K562 (cell line): ENCODE measurements at regions not wholly inside any gene's neighbourhood (a gene's known extent, or its start where the extent isn't known, plus 50 kb on each side); places are given as distances from the start of the nearest gene placed in this dataset.

ENCODE experiments used
- ATAC-seq: fragments of 200-7000 bp; cut with Tn5 transposase; 3 replicates; pipeline ENCODE4 v1.9.1; 2020; ENCODE audit warnings: moderate library complexity
- BruUV-seq: library from RNA; stranded (reverse); fragments of 400-500 nt; replicated peaks from 2 replicates; lab custom pipeline; 2021; lab: Mats Ljungman, UMichigan
- CTCF ChIA-PET: fragments of 300-600 bp; formaldehyde crosslinking; extraction: SDS; loops from one replicate; lab custom pipeline; 2021; ENCODE audit warnings: low intra/inter-chr PET ratio; lab: Yijun Ruan, JAX
- POLR2A ChIA-PET: fragments of 300-600, 350-650 bp; sonication (Branson Sonifier 250); formaldehyde crosslinking; extraction: SDS; loops from one replicate; lab custom pipeline; 2021; ENCODE audit warnings: antibody characterized with exemption, inconsistent platforms; lab: Yijun Ruan, JAX
- DNase-seq, 4 experiments: peaks; one replicate each; pipeline versions ENCODE4 v3.0.0 to v3.0.0-alpha.2; 2011 to 2018; ENCODE audit warnings: low spot score in 3 of 4, mixed read lengths in 3 of 4; ENCODE audit errors: extremely low read depth in 1 of 4
- FAIRE-seq: peaks from 2 replicates; lab custom pipeline; 2011; peaks lifted over from hg19 to GRCh38; lab: Jason Lieb, UNC
- H2AFZ ChIP-seq: 2 replicates; pipeline ENCODE4 v1.6.0; 2011; ENCODE audit warnings: low read depth, low read length, control low read depth, inconsistent platforms
- H3K27ac ChIP-seq: fragments of 200-600 bp; 3 replicates; pipeline ENCODE4 v1.8.0; 2011; ENCODE audit warnings: low read depth, mild to moderate bottlenecking, control low read depth, inconsistent platforms, low read length, moderate library complexity, mixed read lengths; ENCODE audit errors: extremely low read depth
- H3K27me3 ChIP-seq, 2 experiments: fragments of 300-600 bp in 1 of 2; 2 replicates in 1 of 2; 3 replicates in 1 of 2; pipeline versions ENCODE4 v1.6.0 to v1.8.0; 2011; ENCODE audit warnings: inconsistent platforms in 2 of 2, low read length in 2 of 2, mild to moderate bottlenecking in 1 of 2, mixed read lengths in 1 of 2, moderate library complexity in 1 of 2; ENCODE audit not compliant: control insufficient read depth in 2 of 2, insufficient read depth in 2 of 2
- H3K36me3 ChIP-seq: fragments of 300-600 bp; 3 replicates; pipeline ENCODE4 v1.8.0; 2011; ENCODE audit warnings: mild to moderate bottlenecking, low read length, inconsistent platforms; ENCODE audit not compliant: control insufficient read depth, insufficient read depth
- H3K4me1 ChIP-seq, 2 experiments: fragments of 200-600 bp in 1 of 2; replicated peaks in 1 of 2; 2 replicates in 1 of 2; 3 replicates in 1 of 2; pipeline versions ENCODE4 v1.5.1 to v1.8.0; 2011; ENCODE audit warnings: inconsistent platforms in 2 of 2, low read length in 2 of 2, mild to moderate bottlenecking in 1 of 2, mixed read lengths in 1 of 2, moderate library complexity in 1 of 2; ENCODE audit not compliant: control insufficient read depth in 2 of 2, insufficient read depth in 2 of 2
- H3K4me2 ChIP-seq: 2 replicates; pipeline ENCODE4 v1.6.1; 2011; ENCODE audit warnings: low read length, control low read depth, inconsistent platforms, mixed read lengths; ENCODE audit not compliant: insufficient read depth
- H3K4me3 ChIP-seq: fragments of 200-600 bp; sonication (generic), shearing (Covaris generic); 2 replicates; pipeline ENCODE4 v1.5.1; 2016; ENCODE audit warnings: control low read depth, inconsistent platforms
- H3K79me2 ChIP-seq: fragments of 200-600 bp; 3 replicates; pipeline ENCODE4 v1.8.0; 2011; ENCODE audit warnings: low read length, inconsistent platforms; ENCODE audit not compliant: control insufficient read depth, insufficient read depth
- H3K9ac ChIP-seq, 2 experiments: 2 replicates each; pipeline versions ENCODE4 v1.6.0 to v1.6.1; 2011; ENCODE audit warnings: low read depth in 2 of 2, low read length in 2 of 2, control low read depth in 1 of 2, inconsistent platforms in 1 of 2, mild to moderate bottlenecking in 1 of 2, mixed read lengths in 1 of 2; ENCODE audit not compliant: insufficient read depth in 1 of 2
- H3K9me1 ChIP-seq: one replicate; pipeline ENCODE4 v1.6.0; 2011; ENCODE audit warnings: inconsistent platforms, mild to moderate bottlenecking, low read length, moderate library complexity; ENCODE audit not compliant: control insufficient read depth, insufficient read depth
- H3K9me3 ChIP-seq: replicated peaks from 2 replicates; pipeline ENCODE4 v1.5.1; 2011; ENCODE audit warnings: low read depth, low read length, inconsistent platforms; ENCODE audit not compliant: control insufficient read depth, insufficient read depth
- H4K20me1 ChIP-seq: replicated peaks from 2 replicates; pipeline ENCODE4 v1.6.1; 2011; ENCODE audit warnings: low read length, inconsistent platforms, mixed read lengths; ENCODE audit not compliant: control insufficient read depth, insufficient read depth
- HMG20B ChIP-seq: fragments of 250-450 bp; sonication (Bioruptor Pico); IDR thresholded peaks from 2 replicates; pipeline ENCODE4 v1.5.0; 2021; ENCODE audit warnings: mild to moderate bottlenecking
- JUN ChIP-seq, 2 experiments: sonication (generic) in 1 of 2; formaldehyde crosslinking in 1 of 2; IDR thresholded peaks; 2 replicates each; pipeline versions ENCODE4 v1.6.1 to v1.8.0; 2012 to 2022; ENCODE audit warnings: borderline replicate concordance in 2 of 2, mild to moderate bottlenecking in 2 of 2, improper control_type of control experiment in 1 of 2, low read depth in 1 of 2, low read length in 1 of 2, missing genetic modification reagents in 1 of 2
- MAFG ChIP-seq: fragments of 450-650 bp; conservative IDR thresholded peaks from 2 replicates; pipeline ENCODE4 v1.6.1; 2016; ENCODE audit warnings: missing genetic modification characterization, missing compliant biosample characterization
- SRSF3 ChIP-seq: fragments of 200-400 bp; formaldehyde crosslinking; IDR thresholded peaks from 2 replicates; pipeline ENCODE4 v1.6.1; 2016; ENCODE audit warnings: mild to moderate bottlenecking, low read length, moderate library complexity; ENCODE audit not compliant: insufficient read depth
- ZNF445 ChIP-seq: fragments of 250-450 bp; sonication (Bioruptor Pico); IDR thresholded peaks from 2 replicates; pipeline ENCODE4 v1.4.0; 2020; ENCODE audit warnings: low read depth, mild to moderate bottlenecking, moderate library complexity
- ZNF561 ChIP-seq: fragments of 450-650 bp; formaldehyde crosslinking; conservative IDR thresholded peaks from 2 replicates; pipeline ENCODE4 v1.4.0; 2020; ENCODE audit warnings: mild to moderate bottlenecking, moderate library complexity
- ZNF586 ChIP-seq: fragments of 450-650 bp; formaldehyde crosslinking; conservative IDR thresholded peaks from 2 replicates; pipeline ENCODE4 v1.4.0; 2020; ENCODE audit warnings: mild to moderate bottlenecking, moderate library complexity
- WGBS: fragments of 100-300 bp; shearing (Covaris generic); methylation state at CpG from one replicate; pipeline ENCODE4 v1.1.6; 2016; ENCODE audit warnings: low coverage, mixed read lengths; ENCODE audit not compliant: insufficient coverage; ENCODE audit errors: missing lambda C conversion rate; 5-methylcytosine and 5-hydroxymethylcytosine counted together
- in situ Hi-C: fragments of 300-500 bp; cut with MboI; formaldehyde crosslinking; loops from 4 replicates; pipeline ENCODE4 v1.15.0; 2018; ENCODE audit warnings: inconsistent platforms, mixed read lengths
- intact Hi-C: fragments of 100-400 bp; cut with micrococcal nuclease; formaldehyde crosslinking; loops from 2 replicates; pipeline ENCODE4 v1.14.2; 2022
- TF ChIP-seq, protein P1 (sequence below), 2 experiments: fragments of 450-650 bp in 1 of 2; IDR thresholded peaks; 2 replicates each; pipeline ENCODE4 v1.6.1; 2011 to 2017; ENCODE audit warnings: low read depth in 2 of 2, antibody characterized with exemption in 1 of 2, borderline replicate concordance in 1 of 2, low read length in 1 of 2, mild to moderate bottlenecking in 1 of 2, mixed read lengths in 1 of 2; ENCODE audit not compliant: control insufficient read depth in 1 of 2
- TF ChIP-seq, protein P2 (sequence below), 2 experiments: fragments of 200-800 bp in 1 of 2; sonication (Bioruptor generic) in 1 of 2; sonication (generic) in 1 of 2; formaldehyde crosslinking in 1 of 2; IDR thresholded peaks in 1 of 2; conservative IDR thresholded peaks in 1 of 2; 2 replicates each; pipeline versions ENCODE4 v1.5.0 to v1.6.1; 2016 to 2020; ENCODE audit warnings: missing compliant biosample characterization in 1 of 2, missing genetic modification characterization in 1 of 2, missing genetic modification reagents in 1 of 2
- TF ChIP-seq, protein P3 (sequence below): fragments of 450-650 bp; IDR thresholded peaks from 2 replicates; pipeline ENCODE4 v1.6.1; 2016

DNA sequence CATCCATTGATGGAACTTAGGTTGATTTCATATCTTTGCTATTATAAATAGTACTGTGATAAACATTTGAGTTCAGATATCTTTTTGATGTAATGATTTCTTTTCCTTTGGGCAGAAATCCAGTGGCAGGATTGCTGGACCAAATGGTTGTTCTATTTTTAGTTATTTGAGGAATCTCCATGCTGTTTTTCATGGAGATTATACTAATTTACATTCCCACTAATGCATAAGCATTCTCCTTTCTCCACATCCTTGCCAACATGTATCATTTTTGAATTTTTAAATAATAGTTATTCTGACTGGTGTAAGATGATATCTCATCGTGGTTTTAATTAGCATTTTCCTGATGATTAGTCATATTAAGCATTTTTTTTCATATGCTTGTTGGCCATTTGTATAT is 144.0 kb upstream of the SUCLG2 start:
- no peaks in the 10 kb centered on the region for H3K27me3 ChIP-seq
- ATAC-seq, result no peak
- H2AFZ ChIP-seq, result no peak overlapping the region
- DNase-seq, result no peak
- no peak overlapping the region for H3K4me3 ChIP-seq
- H3K4me2 ChIP-seq, result no peak overlapping the region
- H3K9ac ChIP-seq, result no peak overlapping the region
- in situ Hi-C loops, result loop anchor here (25.0 kb wide), 1 partner anchor 861 kb away; no protein-coding TSS in a partner anchor
- H3K9me1 ChIP-seq, result no peaks in the 10 kb centered on the region
- H3K79me2 ChIP-seq, result no peaks in the 10 kb centered on the region
- no peaks in the 10 kb centered on the region for H3K9me3 ChIP-seq
- no peak for TF ChIP-seq SRSF3
- no peak for TF ChIP-seq ZNF586 (CRISPR knock-in tag)
- TF ChIP-seq MAFG (tag), result no peak
- TF ChIP-seq, protein P1, sequence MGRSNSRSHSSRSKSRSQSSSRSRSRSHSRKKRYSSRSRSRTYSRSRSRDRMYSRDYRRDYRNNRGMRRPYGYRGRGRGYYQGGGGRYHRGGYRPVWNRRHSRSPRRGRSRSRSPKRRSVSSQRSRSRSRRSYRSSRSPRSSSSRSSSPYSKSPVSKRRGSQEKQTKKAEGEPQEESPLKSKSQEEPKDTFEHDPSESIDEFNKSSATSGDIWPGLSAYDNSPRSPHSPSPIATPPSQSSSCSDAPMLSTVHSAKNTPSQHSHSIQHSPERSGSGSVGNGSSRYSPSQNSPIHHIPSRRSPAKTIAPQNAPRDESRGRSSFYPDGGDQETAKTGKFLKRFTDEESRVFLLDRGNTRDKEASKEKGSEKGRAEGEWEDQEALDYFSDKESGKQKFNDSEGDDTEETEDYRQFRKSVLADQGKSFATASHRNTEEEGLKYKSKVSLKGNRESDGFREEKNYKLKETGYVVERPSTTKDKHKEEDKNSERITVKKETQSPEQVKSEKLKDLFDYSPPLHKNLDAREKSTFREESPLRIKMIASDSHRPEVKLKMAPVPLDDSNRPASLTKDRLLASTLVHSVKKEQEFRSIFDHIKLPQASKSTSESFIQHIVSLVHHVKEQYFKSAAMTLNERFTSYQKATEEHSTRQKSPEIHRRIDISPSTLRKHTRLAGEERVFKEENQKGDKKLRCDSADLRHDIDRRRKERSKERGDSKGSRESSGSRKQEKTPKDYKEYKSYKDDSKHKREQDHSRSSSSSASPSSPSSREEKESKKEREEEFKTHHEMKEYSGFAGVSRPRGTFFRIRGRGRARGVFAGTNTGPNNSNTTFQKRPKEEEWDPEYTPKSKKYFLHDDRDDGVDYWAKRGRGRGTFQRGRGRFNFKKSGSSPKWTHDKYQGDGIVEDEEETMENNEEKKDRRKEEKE (IDR thresholded peaks at IDR 0.05; ENCODE audit: borderline replicate concordance in 1 of 2, control insufficient read depth in 1 of 2, low read depth in 2 of 2, low read length in 1 of 2), result no peak
- TF ChIP-seq, protein P2, sequence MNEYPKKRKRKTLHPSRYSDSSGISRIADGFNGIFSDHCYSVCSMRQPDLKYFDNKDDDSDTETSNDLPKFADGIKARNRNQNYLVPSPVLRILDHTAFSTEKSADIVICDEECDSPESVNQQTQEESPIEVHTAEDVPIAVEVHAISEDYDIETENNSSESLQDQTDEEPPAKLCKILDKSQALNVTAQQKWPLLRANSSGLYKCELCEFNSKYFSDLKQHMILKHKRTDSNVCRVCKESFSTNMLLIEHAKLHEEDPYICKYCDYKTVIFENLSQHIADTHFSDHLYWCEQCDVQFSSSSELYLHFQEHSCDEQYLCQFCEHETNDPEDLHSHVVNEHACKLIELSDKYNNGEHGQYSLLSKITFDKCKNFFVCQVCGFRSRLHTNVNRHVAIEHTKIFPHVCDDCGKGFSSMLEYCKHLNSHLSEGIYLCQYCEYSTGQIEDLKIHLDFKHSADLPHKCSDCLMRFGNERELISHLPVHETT (CRISPR knock-in tag; conservative IDR thresholded peaks at IDR 0.05 in 1 of 2, IDR thresholded peaks at IDR 0.05 in 1 of 2), result no peak
- no peak for TF ChIP-seq ZNF561 (CRISPR knock-in tag)
- TF ChIP-seq, protein P3, sequence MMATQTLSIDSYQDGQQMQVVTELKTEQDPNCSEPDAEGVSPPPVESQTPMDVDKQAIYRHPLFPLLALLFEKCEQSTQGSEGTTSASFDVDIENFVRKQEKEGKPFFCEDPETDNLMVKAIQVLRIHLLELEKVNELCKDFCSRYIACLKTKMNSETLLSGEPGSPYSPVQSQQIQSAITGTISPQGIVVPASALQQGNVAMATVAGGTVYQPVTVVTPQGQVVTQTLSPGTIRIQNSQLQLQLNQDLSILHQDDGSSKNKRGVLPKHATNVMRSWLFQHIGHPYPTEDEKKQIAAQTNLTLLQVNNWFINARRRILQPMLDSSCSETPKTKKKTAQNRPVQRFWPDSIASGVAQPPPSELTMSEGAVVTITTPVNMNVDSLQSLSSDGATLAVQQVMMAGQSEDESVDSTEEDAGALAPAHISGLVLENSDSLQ, result no peak
- no peak for TF ChIP-seq ZNF445 (CRISPR knock-in tag)
- no peak for TF ChIP-seq HMG20B (CRISPR knock-in tag)
- no peak for TF ChIP-seq JUN (IDR thresholded peaks at IDR 0.05; ENCODE audit: borderline replicate concordance, low read depth, low read length)
- no peak for TF ChIP-seq JUN (CRISPR knock-in tag; IDR thresholded peaks at IDR 0.05; ENCODE audit: borderline replicate concordance)
- H4K20me1 ChIP-seq, result no peaks in the 10 kb centered on the region
- no peak for FAIRE-seq
- ChIA-PET POLR2A (no interaction called here), CTCF (no interaction called here)
- H3K36me3 ChIP-seq, result no peaks in the 10 kb centered on the region
- intact Hi-C loops, result loop anchor here (10.0 kb wide), 1 partner anchor 694 kb away; no protein-coding TSS in a partner anchor
- BruUV-seq, result no TSS peak
- no peaks in the 10 kb centered on the region for H3K4me1 ChIP-seq
- 0% methylated on average over 1 of the region's 1 CpG for WGBS
- H3K27ac ChIP-seq, result no peak overlapping the region
